GM12878 (cell line): ENCODE measurements at regions not wholly inside any gene's neighbourhood (a gene's known extent, or its start where the extent isn't known, plus 50 kb on each side); places are given as distances from the start of the nearest gene placed in this dataset.

Source experiments
- ATAC-seq: fragments of 200-7000 bp; cut with Tn5 transposase; 3 replicates; pipeline ENCODE4 v1.9.1; 2020; ENCODE audit warnings: mild to moderate bottlenecking, moderate library complexity
- BruUV-seq: library from RNA; stranded (reverse); fragments of 400-500 nt; replicated peaks from 2 replicates; lab custom pipeline; 2021; lab: Mats Ljungman, UMichigan
- CTCF ChIA-PET: fragments of 300-600 bp; sonication (Branson Sonifier 250); formaldehyde crosslinking; extraction: SDS; loops from one replicate; lab custom pipeline; 2021; ENCODE audit warnings: inconsistent platforms; lab: Yijun Ruan, JAX
- POLR2A ChIA-PET: fragments of 350-600 bp; formaldehyde crosslinking; extraction: SDS; loops from one replicate; lab custom pipeline; 2021; ENCODE audit warnings: inconsistent platforms; lab: Charles Lee
- RAD21 ChIA-PET: fragments of 300-600 bp; sonication (Branson Sonifier 250); formaldehyde crosslinking; loops from one replicate; lab custom pipeline; 2023; ENCODE audit warnings: antibody characterized with exemption; ENCODE audit not compliant: unreplicated experiment; lab: Charles Lee
- SMC1A ChIA-PET: fragments of 300-600 bp; sonication (Branson Sonifier 250); formaldehyde crosslinking; loops from one replicate; lab custom pipeline; 2023; ENCODE audit not compliant: unreplicated experiment, uncharacterized antibody; lab: Charles Lee
- DNase-seq: peaks from one replicate; pipeline ENCODE4 v3.0.0-alpha.2; 2011; ENCODE audit warnings: low read depth, low spot score
- FAIRE-seq: peaks from 3 replicates; lab custom pipeline; 2011; peaks lifted over from hg19 to GRCh38; lab: Jason Lieb, UNC
- H2AFZ ChIP-seq: 2 replicates; pipeline ENCODE4 v1.6.0; 2011; ENCODE audit warnings: low read depth, low read length, control low read depth; ENCODE audit not compliant: control insufficient read depth
- H3K27ac ChIP-seq: 2 replicates; pipeline ENCODE4 v1.5.1; 2011; ENCODE audit warnings: control low read depth; ENCODE audit not compliant: control insufficient read depth, insufficient read depth
- H3K27me3 ChIP-seq, 2 experiments: replicated peaks in 1 of 2; 2 replicates each; pipeline versions ENCODE4 v1.6.0 to v1.6.1; 2011; ENCODE audit warnings: low read length in 1 of 2; ENCODE audit not compliant: control insufficient read depth in 2 of 2, insufficient read depth in 2 of 2
- H3K36me3 ChIP-seq, 2 experiments: 2 replicates each; pipeline ENCODE4 v1.5.1; 2011; ENCODE audit warnings: low read length in 1 of 2; ENCODE audit not compliant: control insufficient read depth in 2 of 2, insufficient read depth in 2 of 2
- H3K4me1 ChIP-seq: 2 replicates; pipeline ENCODE4 v1.6.1; 2011; ENCODE audit warnings: mild to moderate bottlenecking, low read length, moderate library complexity, mixed read lengths; ENCODE audit not compliant: control insufficient read depth, insufficient read depth
- H3K4me2 ChIP-seq: 2 replicates; pipeline ENCODE4 v1.6.0; 2011; ENCODE audit warnings: control low read depth; ENCODE audit not compliant: control insufficient read depth, insufficient read depth
- H3K4me3 ChIP-seq: fragments of 200-600 bp; sonication (generic); 2 replicates; pipeline ENCODE4 v1.5.1; 2016
- H3K79me2 ChIP-seq: 2 replicates; pipeline ENCODE4 v1.6.0; 2011; ENCODE audit warnings: low read length; ENCODE audit not compliant: control insufficient read depth, insufficient read depth
- H3K9ac ChIP-seq: 2 replicates; pipeline ENCODE4 v1.8.0; 2011; ENCODE audit warnings: low read length, control low read depth, mixed read lengths; ENCODE audit not compliant: control insufficient read depth, insufficient read depth
- H3K9me3 ChIP-seq: replicated peaks from 3 replicates; pipeline ENCODE4 v1.5.1; 2011; ENCODE audit warnings: mild to moderate bottlenecking, low read length; ENCODE audit not compliant: control insufficient read depth, insufficient read depth
- H4K20me1 ChIP-seq: 2 replicates; pipeline ENCODE4 v1.6.0; 2011; ENCODE audit not compliant: control insufficient read depth, insufficient read depth
- ATF3 ChIP-seq: IDR thresholded peaks from 2 replicates; pipeline ENCODE4 v1.6.1; 2011; ENCODE audit warnings: low read depth, mild to moderate bottlenecking, low read length, moderate library complexity, borderline replicate concordance; ENCODE audit errors: extremely low read depth
- BCL11A ChIP-seq: IDR thresholded peaks from 2 replicates; pipeline ENCODE4 v1.6.1; 2011; ENCODE audit warnings: low read depth, low read length
- CBX5 ChIP-seq: sonication (generic); IDR thresholded peaks from 2 replicates; pipeline ENCODE4 v1.6.1; 2016; ENCODE audit warnings: low read depth, moderate library complexity, mild to moderate bottlenecking, inconsistent platforms
- CREB1 ChIP-seq: IDR thresholded peaks from 2 replicates; pipeline ENCODE4 v1.6.1; 2012; ENCODE audit warnings: low read depth, mild to moderate bottlenecking, inconsistent platforms
- EED ChIP-seq: sonication (generic); IDR thresholded peaks from 2 replicates; pipeline ENCODE4 v1.6.1; 2016; ENCODE audit warnings: antibody characterized with exemption, low read depth
- FOXM1 ChIP-seq: IDR thresholded peaks from 2 replicates; pipeline ENCODE4 v1.6.1; 2012; ENCODE audit warnings: low read depth, mild to moderate bottlenecking, inconsistent platforms, low read length, moderate library complexity
- IKZF1 ChIP-seq: fragments of 450-650 bp; conservative IDR thresholded peaks from 2 replicates; pipeline ENCODE4 v1.6.1; 2017; ENCODE audit warnings: antibody characterized with exemption, mild to moderate bottlenecking
- IRF3 ChIP-seq: fragments of 450-650 bp; IDR thresholded peaks from 2 replicates; pipeline ENCODE4 v1.6.1; 2014; ENCODE audit warnings: mild to moderate bottlenecking
- IRF5 ChIP-seq: fragments of 450-650 bp; IDR thresholded peaks from 2 replicates; pipeline ENCODE4 v1.6.1; 2017; ENCODE audit warnings: borderline replicate concordance
- MAX ChIP-seq: IDR thresholded peaks from 2 replicates; pipeline ENCODE4 v1.6.1; 2012; ENCODE audit warnings: low read depth, low read length, improper control_type of control experiment
- MLLT1 ChIP-seq: fragments of 450-650 bp; IDR thresholded peaks from 2 replicates; pipeline ENCODE4 v1.6.1; 2016; ENCODE audit warnings: mild to moderate bottlenecking
- PML ChIP-seq: IDR thresholded peaks from 2 replicates; pipeline ENCODE4 v1.6.1; 2012; ENCODE audit warnings: low read length, inconsistent platforms
- RAD51 ChIP-seq: fragments of 450-650 bp; IDR thresholded peaks from 2 replicates; pipeline ENCODE4 v1.6.1; 2016; ENCODE audit warnings: moderate library complexity, mild to moderate bottlenecking, inconsistent platforms
- RCOR1 ChIP-seq: conservative IDR thresholded peaks from 2 replicates; pipeline ENCODE4 v1.6.1; 2012; ENCODE audit warnings: low read depth, low read length, improper control_type of control experiment
- TBL1XR1 ChIP-seq: IDR thresholded peaks from 2 replicates; pipeline ENCODE4 v1.6.1; 2012; ENCODE audit warnings: low read depth, low read length, improper control_type of control experiment
- ZNF217 ChIP-seq: fragments of 450-650 bp; IDR thresholded peaks from 2 replicates; pipeline ENCODE4 v1.6.1; 2017; ENCODE audit warnings: antibody characterized with exemption, mild to moderate bottlenecking
- ZNF592 ChIP-seq: fragments of 450-650 bp; IDR thresholded peaks from 2 replicates; pipeline ENCODE4 v1.6.1; 2017; ENCODE audit warnings: mild to moderate bottlenecking, moderate library complexity
- WGBS: methylation state at CpG from one replicate; pipeline ENCODE4 v1.1.6; 2016; ENCODE audit warnings: low lambda C conversion rate; ENCODE audit not compliant: insufficient replicate concordance, insufficient coverage; ENCODE audit errors: missing lambda C conversion rate; 5-methylcytosine and 5-hydroxymethylcytosine counted together
- in situ Hi-C: fragments of 300-500 bp; cut with MboI; formaldehyde crosslinking; loops from 9 replicates; pipeline ENCODE4 v1.14.3; 2018; ENCODE audit warnings: mixed read lengths
- intact Hi-C: fragments of 100-400 bp; cut with micrococcal nuclease; formaldehyde crosslinking; loops from one replicate; pipeline ENCODE4 v1.14.2; 2022; ENCODE audit not compliant: unreplicated experiment

- intact Hi-C loops, result no loop called here
- Histone ChIP-seq H3K27ac (no peak overlapping the region), H3K4me2 (no peak overlapping the region), H3K9ac (no peak overlapping the region), H3K79me2 (no peaks in the 10 kb centered on the region), H3K4me3 (no peak overlapping the region), H3K27me3 (no peaks in the 10 kb centered on the region), H3K9me3 (no peaks in the 10 kb centered on the region), H3K36me3 (no peaks in the 10 kb centered on the region), H4K20me1 (no peaks in the 10 kb centered on the region), H3K4me1 (no peaks in the 10 kb centered on the region), H2AFZ (no peak overlapping the region)
- ATAC-seq, result no peak
- CTCF ChIA-PET, result interaction anchor here (0.8 kb wide), 1 partner anchor 12 kb away, joined by 3 read pairs; no protein-coding TSS in a partner anchor
- BruUV-seq, result no TSS peak
- 33% methylated on average over 7 of the region's 7 CpGs for WGBS
- DNase-seq, result no peak
- in situ Hi-C loops, result no loop called here
- FAIRE-seq, result no peak
- SMC1A ChIA-PET, result no interaction called here
- RAD21 ChIA-PET, result no interaction called here
- POLR2A ChIA-PET, result no interaction called here
- no peak for TF ChIP-seq BCL11A
- no peak for TF ChIP-seq RAD51
- TF ChIP-seq ATF3, result no peak
- no peak for TF ChIP-seq TBL1XR1
- TF ChIP-seq ZNF217, result no peak
- TF ChIP-seq FOXM1, result no peak
- no peak for TF ChIP-seq RCOR1
- no peak for TF ChIP-seq PML
- TF ChIP-seq ZNF592, result no peak
- no peak for TF ChIP-seq CREB1
- no peak for TF ChIP-seq IRF5
- TF ChIP-seq MAX, result no peak
- TF ChIP-seq IKZF1, result no peak
- TF ChIP-seq CBX5, result no peak
- TF ChIP-seq EED, result no peak
- no peak for TF ChIP-seq MLLT1
- TF ChIP-seq IRF3, result no peak
Measured at GRCh38 chr10:4283846-4284610, 499.0 kb upstream of the KLF6 start.
